GM10248 (cell line): ENCODE measurements at regions not wholly inside any gene's neighbourhood (a gene's known extent, or its start where the extent isn't known, plus 50 kb on each side); places are given as distances from the start of the nearest gene placed in this dataset.
"Not testable (repeated sequence)": the region's sequence is repeated elsewhere in the genome, so short reads cannot be mapped to it uniquely, and the experiment has no call there.

Source experiments
- CTCF ChIA-PET: fragments of 300-600 bp; sonication (Branson Sonifier 250); formaldehyde crosslinking; extraction: SDS; loops from one replicate; lab custom pipeline; 2021; ENCODE audit warnings: antibody characterized with exemption; lab: Yijun Ruan, JAX
- POLR2A ChIA-PET: fragments of 350-650 bp; sonication (Branson Sonifier 250); formaldehyde crosslinking; extraction: SDS; loops from one replicate; lab custom pipeline; 2020; ENCODE audit warnings: antibody characterized with exemption; lab: Yijun Ruan, JAX
- DNase-seq: peaks from one replicate; pipeline ENCODE4 v3.0.0; 2012; ENCODE audit errors: extremely low spot score
- TF ChIP-seq, protein P1 (sequence below): IDR thresholded peaks from 2 replicates; pipeline ENCODE4 v1.5.1; 2012; ENCODE audit warnings: mild to moderate bottlenecking, low read depth; ENCODE audit errors: extremely low read depth, missing control alignments, control extremely low read depth

- DNase-seq, POLR2A ChIA-PET, CTCF ChIA-PET: not testable (repeated sequence)
Observed at GRCh38 chr1:2851918-2852317, 50.4 kb upstream of the TTC34 start.

DNA sequence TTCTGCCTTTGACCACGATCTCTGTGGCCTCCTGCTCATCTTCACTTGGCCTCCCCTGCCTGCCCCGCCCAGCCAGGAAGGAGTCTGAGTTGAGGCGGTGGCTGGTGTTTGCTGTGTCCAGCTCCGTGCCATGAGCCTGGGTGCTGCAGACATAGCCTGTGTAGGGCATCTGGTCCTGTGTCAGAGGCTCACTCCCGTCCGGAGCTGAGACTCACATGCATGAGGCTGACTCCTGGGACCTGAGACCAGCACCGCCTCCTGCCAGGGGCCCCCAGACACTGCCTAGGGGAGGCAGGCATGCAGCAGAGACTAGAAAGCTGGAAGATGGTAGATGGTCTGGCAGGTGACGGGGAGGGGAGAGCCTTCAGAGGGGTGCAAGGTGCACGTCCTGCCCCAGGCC, 52.2 kb upstream of the TTC34 start:
- TF ChIP-seq, protein P1, sequence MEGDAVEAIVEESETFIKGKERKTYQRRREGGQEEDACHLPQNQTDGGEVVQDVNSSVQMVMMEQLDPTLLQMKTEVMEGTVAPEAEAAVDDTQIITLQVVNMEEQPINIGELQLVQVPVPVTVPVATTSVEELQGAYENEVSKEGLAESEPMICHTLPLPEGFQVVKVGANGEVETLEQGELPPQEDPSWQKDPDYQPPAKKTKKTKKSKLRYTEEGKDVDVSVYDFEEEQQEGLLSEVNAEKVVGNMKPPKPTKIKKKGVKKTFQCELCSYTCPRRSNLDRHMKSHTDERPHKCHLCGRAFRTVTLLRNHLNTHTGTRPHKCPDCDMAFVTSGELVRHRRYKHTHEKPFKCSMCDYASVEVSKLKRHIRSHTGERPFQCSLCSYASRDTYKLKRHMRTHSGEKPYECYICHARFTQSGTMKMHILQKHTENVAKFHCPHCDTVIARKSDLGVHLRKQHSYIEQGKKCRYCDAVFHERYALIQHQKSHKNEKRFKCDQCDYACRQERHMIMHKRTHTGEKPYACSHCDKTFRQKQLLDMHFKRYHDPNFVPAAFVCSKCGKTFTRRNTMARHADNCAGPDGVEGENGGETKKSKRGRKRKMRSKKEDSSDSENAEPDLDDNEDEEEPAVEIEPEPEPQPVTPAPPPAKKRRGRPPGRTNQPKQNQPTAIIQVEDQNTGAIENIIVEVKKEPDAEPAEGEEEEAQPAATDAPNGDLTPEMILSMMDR, result no peak
- ChIA-PET CTCF (no interaction called here), POLR2A (no interaction called here)
- no peak for DNase-seq

GRCh38 chr1:2854151-2854550, 52.7 kb upstream of the TTC34 start:
- POLR2A ChIA-PET, result no interaction called here
- CTCF ChIA-PET, result no interaction called here
- TF ChIP-seq, protein P1, result no peak
- no peak for DNase-seq

DNA sequence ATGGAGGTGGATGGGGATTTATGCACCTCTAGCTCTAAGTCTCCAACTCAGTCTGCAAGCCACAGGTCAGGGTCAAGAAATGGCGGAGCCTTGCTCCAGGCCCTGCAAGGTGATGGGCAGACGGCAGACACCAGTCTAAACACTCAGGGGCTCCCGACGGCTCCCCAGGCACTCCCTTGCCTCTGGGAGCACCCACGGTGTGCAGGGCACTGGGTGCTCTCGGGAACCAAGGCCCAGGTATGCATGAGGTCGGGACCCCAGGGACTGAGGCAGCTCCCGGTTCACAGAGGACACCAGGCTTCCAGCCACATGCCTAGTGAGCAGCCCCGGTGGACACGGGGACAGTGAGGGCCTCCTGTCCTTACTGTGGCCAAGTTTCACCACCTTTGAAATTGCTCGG, 53.1 kb upstream of the TTC34 start:
- CTCF ChIA-PET, result no interaction called here
- no peak for DNase-seq

GRCh38 chr1:2855206-2856065, 53.9 kb upstream of the TTC34 start:
- ChIA-PET POLR2A (no interaction called here), CTCF (no interaction called here)
- TF ChIP-seq, protein P1, result no peak
- DNase-seq, result no peak

More for the DNA sequence above, 53.1 kb upstream of the TTC34 start:
- TF ChIP-seq, protein P1, result no peak
- POLR2A ChIA-PET, result no interaction called here

- TF ChIP-seq, protein P1, result no peak
- CTCF ChIA-PET, result no interaction called here
- no peak for DNase-seq
- POLR2A ChIA-PET, result no interaction called here
Observed at GRCh38 chr1:2856066-2856390, 54.5 kb upstream of the TTC34 start.

GRCh38 chr1:2856676-2857375, 55.3 kb upstream of the TTC34 start:
- TF ChIP-seq, protein P1, result no peak
- ChIA-PET CTCF (no interaction called here), POLR2A (no interaction called here)
- no peak for DNase-seq
